DMS 273 (cell line): ENCODE measurements at regions not wholly inside any gene's neighbourhood (a gene's known extent, or its start where the extent isn't known, plus 50 kb on each side); places are given as distances from the start of the nearest gene placed in this dataset.

Experiments used
- DNase-seq: peaks from one replicate; lab custom pipeline; 2025; ENCODE audit not compliant: unreplicated experiment; lab: John Stamatoyannopoulos, UW

DNA sequence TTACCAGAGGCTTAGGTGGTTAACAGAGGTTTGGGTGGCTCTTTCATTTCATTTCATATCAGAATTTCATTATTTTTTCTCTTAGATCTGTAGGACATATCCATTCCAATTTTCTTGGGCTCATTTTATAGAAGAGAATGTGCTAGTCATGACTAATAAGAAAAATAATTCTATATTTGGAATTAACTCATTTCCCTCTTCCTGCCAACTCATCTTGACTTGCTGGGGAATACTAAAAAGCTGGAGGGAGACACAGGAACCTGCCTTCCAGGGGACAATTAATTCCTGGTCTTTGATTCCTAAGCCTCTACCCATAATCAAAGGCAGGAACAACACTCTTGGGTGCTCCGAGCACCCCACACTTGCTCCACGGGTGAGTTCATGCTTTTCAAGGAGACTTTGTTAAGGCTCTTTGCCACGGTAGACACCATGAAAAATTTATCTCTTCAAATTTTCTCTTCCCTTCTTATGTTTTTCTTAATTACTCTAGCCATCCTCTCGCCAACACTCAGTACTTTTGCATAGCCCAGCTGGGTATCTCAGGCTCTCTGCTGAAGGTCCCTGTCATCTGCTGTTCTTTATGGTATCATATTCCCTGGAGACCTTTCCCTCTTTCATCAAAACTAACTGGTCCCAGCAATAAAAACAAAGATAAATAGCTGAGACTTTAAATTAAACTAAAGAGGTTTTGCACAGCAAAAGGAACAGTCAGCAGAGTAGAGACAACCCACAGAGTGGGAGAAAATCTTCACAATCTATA is 273.9 kb downstream of the NPR3 start:
- DNase-seq, result no peak

DNA sequence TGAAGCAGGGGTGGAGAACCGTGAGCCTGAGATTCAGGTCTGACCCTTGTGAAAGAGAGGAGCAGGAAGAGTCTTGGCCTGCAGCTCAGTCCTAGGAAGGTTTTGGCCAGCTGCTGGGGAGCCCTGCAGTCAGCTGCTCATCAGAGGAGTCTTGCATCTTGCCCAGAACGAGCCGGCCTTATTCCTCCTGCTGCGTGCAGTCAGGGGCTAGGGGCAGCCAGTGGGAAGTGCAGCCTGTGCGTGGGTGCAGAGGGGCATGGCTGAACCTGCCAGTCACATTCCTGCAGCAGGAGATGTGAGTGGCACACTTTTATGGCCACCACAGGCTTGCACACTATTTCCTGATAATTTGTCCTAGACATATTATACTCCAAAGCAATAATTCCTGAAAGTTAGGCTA is 278.7 kb downstream of the NPR3 start:
- no peak for DNase-seq

DNA sequence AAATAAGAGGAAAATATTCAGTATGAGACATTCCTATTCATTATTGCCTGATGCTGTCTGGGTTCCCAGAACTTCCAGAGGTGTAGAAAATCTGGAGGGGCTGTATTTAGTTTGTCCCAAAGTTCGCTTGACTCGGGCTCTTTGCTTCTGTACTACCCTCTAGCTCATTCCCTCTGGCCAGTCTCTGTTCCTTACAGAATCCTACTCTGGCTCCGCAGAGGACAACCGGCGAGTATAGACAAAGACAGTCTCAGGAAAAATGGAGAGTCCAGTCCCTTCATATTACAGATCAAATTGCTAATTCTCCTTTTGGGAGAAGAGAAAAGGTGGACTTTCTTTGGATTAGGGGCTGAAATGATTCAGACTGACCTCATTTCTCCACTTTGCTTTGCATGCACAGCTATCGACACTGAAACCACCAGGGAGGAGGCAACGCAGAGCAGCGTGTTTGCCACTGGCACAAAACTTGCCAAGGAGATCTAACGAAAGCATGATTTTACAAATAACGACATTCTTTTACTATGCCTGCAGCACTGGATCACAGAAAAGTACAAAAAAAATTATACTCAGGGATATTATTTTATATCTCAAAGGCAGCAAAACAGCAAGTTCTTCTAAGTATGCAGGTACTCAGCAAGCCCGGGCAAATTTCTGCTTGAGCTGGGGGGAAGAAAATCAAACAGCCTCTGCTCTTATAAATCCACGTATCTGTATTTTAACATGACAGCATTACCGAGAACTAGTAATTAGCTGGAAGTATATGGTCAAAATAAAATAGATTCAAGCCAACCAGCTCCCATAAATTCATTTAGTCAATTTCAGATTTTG is 279.7 kb downstream of the NPR3 start:
- DNase-seq, result no peak

DNA sequence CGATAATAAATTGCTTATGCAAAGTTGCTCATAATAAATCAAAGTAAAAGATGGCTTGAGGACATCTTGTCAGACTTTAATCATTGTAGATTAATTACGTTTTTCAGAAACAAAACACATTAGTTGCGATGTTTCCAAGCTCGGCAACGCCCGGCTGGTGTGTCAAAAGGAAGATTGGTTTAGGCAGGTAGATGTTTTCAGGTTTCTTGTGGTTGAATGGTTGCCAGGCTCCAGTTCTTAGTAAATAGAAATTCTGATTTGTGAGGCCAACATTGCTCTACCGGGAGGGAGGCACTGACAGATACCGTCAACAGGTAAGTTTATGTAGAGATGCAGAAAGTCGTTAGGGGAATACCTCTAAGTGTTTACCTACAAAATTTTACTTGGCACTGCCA is 280.3 kb downstream of the NPR3 start:
- DNase-seq, result no peak

DNA sequence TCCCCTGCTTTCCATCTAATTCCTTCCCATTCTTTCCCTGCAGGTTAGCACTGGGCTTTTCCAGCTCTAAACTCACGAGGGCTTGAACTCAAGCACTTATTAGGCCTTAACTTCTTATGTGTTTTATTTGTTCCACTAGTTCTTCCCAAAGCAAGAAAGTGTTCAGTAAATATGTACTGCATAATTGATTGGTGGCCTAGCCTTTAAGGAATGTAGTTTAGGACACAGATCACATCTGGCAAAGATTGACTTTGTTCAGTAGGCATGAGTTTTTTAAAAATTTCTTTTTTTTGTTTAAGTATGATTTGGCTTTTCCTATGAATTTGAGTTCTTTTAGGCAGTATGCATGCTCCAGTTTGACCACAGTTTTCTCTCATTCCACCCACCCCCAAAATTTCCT is 285.2 kb downstream of the NPR3 start:
- DNase-seq, result no peak

DNA sequence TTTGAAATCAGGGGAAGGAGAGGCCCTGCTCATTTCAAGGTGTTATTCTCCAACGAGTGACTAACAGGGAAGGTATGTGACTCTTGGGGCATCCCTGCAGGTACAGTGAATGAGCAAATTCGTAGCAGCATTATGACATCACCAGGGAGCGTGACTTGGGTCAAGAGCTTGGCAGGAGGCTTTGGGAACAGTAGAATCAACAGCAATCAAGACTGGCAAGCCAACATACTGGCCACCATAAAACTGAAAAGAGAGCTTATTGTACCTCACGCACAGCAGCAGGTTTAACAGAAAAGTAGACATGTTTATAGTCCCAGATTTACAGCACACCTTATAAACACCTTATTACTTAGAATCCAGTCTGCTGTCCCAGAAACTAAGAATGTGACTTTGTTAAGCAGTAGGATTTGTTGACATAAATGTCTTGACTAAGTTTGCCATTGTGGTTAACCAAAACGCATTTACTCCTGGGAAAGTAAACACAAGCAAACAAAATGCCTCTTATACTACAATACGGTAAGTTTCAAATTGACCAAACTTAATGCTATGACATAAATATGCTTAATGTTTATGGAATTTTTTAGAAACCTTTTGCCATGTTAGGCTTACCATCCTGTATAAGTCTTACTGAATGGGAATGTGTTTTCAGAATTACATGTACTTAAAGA is 297.8 kb downstream of the NPR3 start:
- DNase-seq, result no peak

DNA sequence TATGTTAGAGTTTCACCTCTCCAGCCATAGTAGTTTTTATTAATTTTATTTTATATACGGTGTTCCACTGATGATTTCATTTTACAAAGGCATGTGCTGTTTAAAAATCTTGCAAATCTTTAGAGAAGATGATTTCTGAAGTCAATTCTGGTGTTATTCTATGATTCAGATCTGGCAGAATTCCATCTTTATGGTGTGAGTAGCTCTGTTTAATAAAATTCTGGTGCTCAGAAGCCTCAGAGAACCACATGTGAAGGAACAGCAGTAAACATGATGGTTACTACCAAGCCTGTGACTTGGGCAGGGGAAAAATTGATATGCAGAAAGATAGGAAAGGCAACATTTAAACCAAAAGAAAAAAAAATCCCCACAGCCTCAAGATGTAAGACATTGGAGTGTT is 299.7 kb downstream of the NPR3 start:
- DNase-seq, result no peak

DNA sequence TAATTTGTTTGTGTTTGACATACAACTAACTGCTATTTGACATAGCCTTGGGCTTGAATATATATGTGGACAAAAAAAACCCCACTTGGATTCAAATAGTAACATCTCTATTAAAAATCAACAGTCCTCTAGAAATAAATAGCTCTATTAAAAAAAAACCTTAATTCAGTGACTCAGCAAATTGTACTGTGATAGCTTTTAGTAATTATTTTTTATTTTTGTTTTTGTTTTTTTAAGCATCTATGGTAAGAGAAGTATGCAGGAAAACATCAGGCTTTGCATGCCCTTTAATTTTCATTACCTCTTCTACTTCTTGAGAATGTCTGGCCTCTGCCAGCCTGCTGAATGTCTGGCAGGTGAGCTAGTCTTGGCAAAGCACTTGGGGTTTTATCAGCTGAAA is 300.7 kb downstream of the NPR3 start:
- DNase-seq, result no peak

DNA sequence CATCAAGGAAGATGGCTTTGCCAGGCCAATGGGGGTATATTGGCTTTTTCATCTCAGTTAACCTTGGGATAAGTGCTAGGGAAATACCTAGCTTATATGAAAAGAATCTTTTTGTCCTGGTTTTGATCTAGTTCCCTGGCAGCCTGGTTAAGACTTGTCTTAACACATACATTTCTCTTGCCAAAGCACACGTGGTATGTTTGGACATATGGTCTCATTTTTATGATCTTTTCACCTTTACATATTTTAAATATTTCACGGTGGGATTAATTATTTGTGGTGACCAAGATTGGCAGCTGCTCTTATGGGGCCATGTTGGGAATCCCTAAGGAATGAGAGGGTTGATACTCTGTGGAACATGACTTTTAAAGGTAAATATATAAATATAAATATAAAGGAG is 312.5 kb downstream of the NPR3 start:
- no peak for DNase-seq

DNA sequence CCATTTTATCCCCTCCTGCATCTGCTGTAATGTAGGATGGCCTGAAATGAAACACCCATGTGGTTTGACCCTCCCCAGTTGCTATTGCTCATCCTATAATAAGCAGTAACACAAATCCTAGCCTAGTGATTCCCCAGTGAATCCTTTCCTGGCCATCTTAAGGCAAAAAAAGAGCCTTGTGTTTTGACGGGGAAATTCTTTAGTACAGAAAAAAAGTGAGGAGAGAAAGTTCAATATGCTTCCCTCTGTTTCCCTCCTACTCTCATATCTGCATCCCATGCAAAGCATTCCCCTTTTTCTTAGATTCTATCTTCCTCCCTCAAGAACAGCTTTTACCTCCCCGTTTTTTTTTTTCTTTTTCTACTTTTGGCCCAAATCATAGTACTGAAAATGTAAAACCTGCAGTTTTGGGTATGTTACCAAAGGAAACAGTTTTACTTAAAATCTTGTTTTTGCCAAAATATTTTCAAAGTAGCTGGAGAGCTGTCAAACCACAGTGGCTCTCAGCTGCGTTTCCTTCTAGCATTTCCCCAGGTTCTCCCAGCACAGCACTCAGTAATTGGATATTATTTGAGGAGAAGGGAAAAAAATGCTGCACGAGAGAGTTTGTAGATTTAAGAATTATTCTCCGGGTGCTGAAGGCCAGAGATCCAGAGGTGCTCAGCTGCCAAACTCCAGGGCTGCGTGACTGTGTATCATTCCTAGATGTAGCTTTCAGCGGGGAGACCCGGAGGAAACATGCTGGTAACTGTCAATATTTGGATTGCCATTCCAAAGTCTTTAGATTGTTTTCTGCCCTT is 321.4 kb downstream of the NPR3 start:
- DNase-seq, result no peak

DNA sequence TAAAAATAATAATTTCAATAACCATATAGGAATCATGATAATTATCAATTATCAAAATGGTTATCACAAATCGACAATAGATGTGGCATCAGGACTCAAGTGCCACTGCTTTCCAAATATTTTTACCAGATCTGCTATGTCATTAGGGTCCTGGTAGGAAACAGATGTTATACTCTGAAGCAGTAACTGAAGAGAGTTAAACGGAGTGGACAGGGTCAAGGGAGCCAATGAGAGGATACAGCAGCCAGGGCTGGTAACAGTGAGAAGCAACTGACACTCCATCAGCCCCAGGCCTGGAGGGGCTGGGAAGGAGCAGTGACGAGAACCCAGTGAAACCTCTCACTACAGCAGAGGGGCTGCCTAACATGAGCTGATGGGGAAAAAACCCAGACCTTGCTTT is 322.4 kb downstream of the NPR3 start:
- DNase-seq, result no peak

DNA sequence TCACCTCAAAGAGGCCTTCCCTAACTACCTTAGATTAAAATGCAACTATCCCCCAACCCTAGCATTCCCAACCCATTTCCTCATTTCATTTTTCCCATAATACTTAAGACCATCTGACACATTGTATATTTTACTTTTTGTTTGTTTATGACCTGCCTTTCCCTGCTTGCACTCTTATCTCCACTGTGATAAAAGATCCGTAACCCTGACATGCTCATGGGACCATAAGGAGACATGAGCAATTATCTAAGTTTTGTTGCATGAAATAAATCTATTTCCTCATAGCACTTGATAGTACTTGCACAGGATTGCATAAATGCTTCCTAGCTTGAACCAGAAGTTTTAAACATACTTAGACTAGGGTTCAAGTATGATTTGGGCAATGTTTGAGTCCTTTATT is 323.7 kb downstream of the NPR3 start:
- no peak for DNase-seq

DNA sequence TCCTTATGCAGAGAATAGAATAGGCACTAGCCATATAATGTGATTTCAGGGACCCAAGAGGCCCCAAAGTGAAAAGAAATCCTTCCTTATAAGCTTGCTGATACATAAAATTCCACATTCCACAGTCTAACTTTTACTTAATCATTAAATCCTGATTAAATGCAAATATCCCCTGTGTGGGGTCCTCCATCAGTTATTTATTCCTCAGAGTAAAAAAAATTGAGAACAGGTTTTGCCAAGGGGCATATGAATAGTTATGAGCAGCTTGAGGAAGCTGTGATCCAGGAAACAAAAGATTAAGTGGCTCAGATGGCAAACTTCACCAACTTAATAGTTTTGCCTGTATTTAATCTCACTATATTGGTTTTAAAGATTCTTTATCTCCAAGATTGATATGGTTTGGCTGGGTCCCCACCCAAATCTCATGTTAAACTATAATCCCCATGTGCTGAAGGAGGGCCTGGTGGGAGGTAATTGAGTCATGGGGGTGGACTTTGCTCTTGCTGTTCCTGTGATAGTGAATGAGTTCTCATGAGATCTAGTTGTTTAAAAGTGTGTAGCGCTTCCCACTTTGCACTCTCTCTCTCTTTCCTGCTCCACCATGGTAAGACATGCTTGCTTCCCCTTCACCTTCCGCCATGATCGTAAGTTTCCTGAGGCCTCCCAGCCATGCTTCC is 324.9 kb downstream of the NPR3 start:
- no peak for DNase-seq

DNA sequence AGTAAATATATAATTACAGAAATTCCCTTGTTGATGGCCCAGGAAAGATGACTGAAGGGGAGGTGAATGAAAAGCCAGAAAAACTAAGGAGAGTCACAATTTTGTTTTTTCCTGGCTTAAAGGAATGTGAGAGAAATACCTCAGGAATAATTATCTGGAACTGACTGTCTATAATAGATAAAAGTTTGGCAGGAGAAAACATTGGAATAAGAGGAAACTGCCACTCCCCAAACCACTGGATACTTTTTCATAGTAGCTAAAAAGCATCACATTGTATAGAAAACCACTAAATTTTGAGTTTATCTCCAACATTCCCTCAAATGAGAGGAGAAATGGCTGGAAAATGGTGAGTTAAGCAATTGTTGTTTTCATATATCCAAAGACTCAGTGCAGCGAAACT is 326.0 kb downstream of the NPR3 start:
- DNase-seq, result no peak

DNA sequence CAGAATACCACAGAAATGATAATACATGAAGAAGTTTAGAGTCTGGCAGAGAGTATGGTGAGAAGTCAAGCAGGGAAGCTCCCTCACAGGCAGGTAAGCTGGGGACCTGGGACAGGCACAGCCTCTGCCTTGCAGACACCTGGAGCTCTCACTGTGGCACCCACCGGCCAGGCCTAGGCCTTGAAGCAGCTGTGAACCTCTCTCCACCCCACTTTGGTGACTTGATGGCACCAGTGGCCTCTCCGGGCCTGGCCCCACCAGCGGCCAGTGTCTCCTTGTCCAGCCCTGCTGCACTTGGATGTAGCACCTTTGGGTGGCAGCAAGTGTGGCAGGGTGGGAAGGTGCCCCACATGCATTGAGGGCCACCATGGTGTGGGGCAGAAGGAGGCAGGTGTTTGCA is 330.5 kb downstream of the NPR3 start:
- no peak for DNase-seq

DNA sequence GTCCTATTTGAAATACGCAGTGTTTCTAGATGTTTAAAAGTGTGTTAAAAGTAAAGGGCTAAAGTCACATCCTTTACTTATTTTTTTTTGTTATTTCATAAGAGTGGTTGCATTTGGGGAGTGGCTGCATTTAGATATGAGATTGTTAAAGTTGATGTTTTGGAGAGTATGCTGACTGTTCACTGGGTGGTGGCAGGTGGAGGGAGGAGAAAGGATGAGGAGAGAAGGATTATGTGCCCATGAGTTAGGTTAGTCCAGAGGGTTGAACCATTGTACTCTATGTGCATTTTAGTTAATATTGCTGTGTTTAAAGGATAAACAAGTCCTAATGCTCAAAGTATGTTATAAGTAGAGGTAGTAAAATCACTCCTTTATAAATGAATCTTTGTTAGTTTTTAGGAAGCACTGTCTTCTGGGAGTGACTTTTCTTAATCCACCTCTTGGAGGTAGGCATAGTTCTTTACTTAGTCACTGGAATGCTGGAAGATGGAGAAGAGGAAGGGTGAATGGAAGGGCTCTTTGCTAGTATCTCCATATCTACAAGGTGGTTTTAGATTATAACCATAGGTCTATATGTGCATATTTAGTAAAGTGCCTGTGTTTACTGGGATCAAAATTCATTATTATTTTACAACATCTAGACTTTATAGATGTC is 332.3 kb downstream of the NPR3 start:
- DNase-seq, result no peak

DNA sequence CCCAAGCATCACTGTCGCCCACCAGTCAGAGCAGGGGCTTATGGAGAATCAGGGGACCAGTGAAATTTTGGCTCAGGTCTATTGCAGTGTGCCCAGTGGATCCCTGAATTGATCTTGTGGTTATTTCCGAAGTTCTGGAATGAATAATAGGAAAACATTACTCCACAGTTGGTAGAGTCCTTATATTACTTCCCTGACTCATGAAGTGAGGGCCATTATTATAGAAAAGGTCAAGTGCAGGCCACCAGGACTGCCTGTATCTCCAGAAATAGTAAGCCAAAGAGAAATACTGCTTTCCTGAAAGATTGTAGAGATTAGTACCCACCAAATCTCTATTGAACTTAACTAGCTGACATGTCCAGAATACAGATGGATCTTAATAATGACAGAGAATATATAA is 335.0 kb downstream of the NPR3 start:
- DNase-seq, result no peak

DNA sequence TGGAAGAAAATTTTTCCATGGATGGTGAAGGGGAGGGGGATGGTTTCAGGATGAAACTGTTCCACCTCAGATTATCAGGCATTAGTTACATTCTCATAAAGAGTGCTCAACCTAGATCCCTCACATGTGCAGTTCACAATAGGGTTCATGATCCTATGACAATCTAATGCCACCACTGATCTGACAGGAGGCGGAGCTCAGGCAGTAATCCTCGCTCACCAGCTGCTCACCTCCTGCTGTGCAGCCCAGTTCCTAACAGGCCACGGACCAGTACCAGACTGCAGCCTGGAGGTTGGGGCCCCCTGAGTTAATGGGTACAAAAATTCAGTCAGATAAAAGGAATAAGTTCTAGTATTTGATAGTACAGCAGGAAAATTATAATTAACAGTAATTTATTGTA is 337.2 kb downstream of the NPR3 start:
- no peak for DNase-seq

DNA sequence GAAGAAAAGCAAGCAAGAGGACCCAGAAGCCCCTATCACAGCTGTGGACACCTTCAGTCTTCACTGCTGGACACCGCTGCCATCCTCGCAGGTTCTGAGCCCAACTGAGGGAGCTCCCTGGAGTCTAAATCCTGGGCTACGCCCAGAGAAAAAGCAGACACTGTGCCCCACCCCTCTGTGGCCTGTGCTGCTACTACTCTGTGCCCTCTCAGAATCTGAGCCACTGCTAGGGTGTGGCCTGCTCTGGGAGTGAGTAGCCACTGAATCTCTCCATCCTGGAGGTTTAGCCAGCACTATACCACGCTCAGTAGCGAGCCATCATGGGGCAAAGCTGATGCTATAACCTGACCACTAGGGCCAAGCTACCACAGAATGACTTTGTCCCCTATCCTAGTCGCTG is 338.2 kb downstream of the NPR3 start:
- no peak for DNase-seq

DNA sequence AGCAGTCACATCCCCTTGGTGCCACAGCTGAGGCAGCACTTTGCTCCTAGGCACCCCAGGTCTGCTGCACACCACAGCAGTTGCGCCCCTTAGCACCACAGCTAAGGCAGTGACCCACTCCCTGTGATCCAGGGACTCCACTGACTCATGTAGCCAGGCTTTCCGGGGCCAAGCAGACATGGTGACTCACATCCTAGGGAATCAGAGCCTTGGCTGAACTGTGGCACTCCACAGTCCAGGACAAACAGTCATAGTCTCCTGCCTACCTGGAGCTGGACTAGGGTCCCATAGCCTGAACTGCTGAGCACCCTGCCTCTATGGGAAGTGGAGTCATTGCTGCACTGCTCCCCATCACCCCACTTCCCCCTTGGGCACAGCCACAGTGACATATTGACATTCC is 338.7 kb downstream of the NPR3 start:
- no peak for DNase-seq
